Loucy (cell line): ENCODE measurements at regions not wholly inside any gene's neighbourhood (a gene's known extent, or its start where the extent isn't known, plus 50 kb on each side); places are given as distances from the start of the nearest gene placed in this dataset.

Experiments used
- EZH2phosphoT487 ChIP-seq: fragments of 200-600 bp; IDR thresholded peaks from 2 replicates; pipeline ENCODE4 v1.6.1; 2018; ENCODE audit warnings: antibody characterized with exemption, mild to moderate bottlenecking, moderate library complexity, borderline replicate concordance
- TF ChIP-seq, protein P1 (sequence below): fragments of 200-600 bp; sonication (generic); conservative IDR thresholded peaks from 2 replicates; pipeline ENCODE4 v1.5.1; 2014; ENCODE audit warnings: mild to moderate bottlenecking, antibody characterized with exemption, low read length

DNA sequence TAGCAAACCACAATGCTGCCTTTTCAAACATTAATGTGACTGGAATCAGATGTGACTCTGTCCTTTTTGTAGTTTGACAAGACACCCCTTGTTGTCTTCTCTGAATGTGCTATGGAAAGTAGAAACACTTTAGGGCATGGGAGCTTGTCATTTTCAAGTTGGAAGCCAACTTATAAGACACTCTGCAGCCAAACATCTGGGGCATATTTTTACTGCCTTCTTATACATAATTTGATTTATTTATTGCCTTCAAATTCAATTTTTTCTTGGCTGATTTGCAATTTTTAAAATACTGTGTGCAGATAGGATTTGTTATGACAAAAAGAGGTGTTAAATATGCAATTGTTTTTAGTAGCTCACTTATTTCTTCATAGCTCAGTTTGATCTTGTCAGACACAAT lies 1002.0 kb upstream of the PCDH7 start:
- TF ChIP-seq, protein P1, sequence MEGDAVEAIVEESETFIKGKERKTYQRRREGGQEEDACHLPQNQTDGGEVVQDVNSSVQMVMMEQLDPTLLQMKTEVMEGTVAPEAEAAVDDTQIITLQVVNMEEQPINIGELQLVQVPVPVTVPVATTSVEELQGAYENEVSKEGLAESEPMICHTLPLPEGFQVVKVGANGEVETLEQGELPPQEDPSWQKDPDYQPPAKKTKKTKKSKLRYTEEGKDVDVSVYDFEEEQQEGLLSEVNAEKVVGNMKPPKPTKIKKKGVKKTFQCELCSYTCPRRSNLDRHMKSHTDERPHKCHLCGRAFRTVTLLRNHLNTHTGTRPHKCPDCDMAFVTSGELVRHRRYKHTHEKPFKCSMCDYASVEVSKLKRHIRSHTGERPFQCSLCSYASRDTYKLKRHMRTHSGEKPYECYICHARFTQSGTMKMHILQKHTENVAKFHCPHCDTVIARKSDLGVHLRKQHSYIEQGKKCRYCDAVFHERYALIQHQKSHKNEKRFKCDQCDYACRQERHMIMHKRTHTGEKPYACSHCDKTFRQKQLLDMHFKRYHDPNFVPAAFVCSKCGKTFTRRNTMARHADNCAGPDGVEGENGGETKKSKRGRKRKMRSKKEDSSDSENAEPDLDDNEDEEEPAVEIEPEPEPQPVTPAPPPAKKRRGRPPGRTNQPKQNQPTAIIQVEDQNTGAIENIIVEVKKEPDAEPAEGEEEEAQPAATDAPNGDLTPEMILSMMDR: no peak
- no peak for TF ChIP-seq EZH2phosphoT487
